ENCODE measurements at regions not wholly inside any gene's neighbourhood (a gene's known extent, or its start where the extent isn't known, plus 50 kb on each side); places are given as distances from the start of the nearest gene placed in this dataset.

GRCh38 chr6:88321306-88321705 is 155.2 kb upstream of the CNR1 start:
- H4K20me1 ChIP-seq (ENCODE audit: insufficient read depth): no peaks in the 10 kb centered on the region
- intact Hi-C loops (cut with micrococcal nuclease; ENCODE audit: unreplicated experiment): no loop called here
- no peak overlapping the region for H3K27ac ChIP-seq
- H3K79me2 ChIP-seq (ENCODE audit: low read depth): no peaks in the 10 kb centered on the region
- no peak overlapping the region for H3K4me2 ChIP-seq
- H3K36me3 ChIP-seq (ENCODE audit: low read depth): no peaks in the 10 kb centered on the region
- H3K27me3 ChIP-seq (ENCODE audit: insufficient read depth, low read depth): no peaks in the 10 kb centered on the region
- POLR2A ChIA-PET (ENCODE audit: unreplicated experiment): no interaction called here
- no peaks in the 10 kb centered on the region for H3K4me1 ChIP-seq (replicated peaks; ENCODE audit: insufficient read depth)
- DNase-seq: no peak
- H2AFZ ChIP-seq: no peak overlapping the region
- TF ChIP-seq CTCF (conservative IDR thresholded peaks at IDR 0.05): no peak
- TF ChIP-seq EZH2 (IDR thresholded peaks at IDR 0.05; ENCODE audit: low read depth): no peak
- CTCF ChIA-PET: no interaction called here
- no TSS peak for BruUV-seq (replicated peaks)
- no peaks in the 10 kb centered on the region for H3K9me2 ChIP-seq (ENCODE audit: insufficient read depth)
- no peak overlapping the region for H3K4me3 ChIP-seq
- H3F3A ChIP-seq (ENCODE audit: insufficient read depth, low read depth): no peaks in the 10 kb centered on the region
- H3K9me3 ChIP-seq (ENCODE audit: insufficient read depth, low read depth): no peaks in the 10 kb centered on the region

- H2AFZ ChIP-seq: no peak overlapping the region
- no peaks in the 10 kb centered on the region for H3F3A ChIP-seq (ENCODE audit: insufficient read depth, low read depth)
- H3K27ac ChIP-seq: no peak overlapping the region
- no peaks in the 10 kb centered on the region for H3K36me3 ChIP-seq (ENCODE audit: low read depth)
- ChIA-PET CTCF (no interaction called here), POLR2A (ENCODE audit: unreplicated experiment) (no interaction called here)
- DNase-seq: no peak
- TF ChIP-seq EZH2 (IDR thresholded peaks at IDR 0.05; ENCODE audit: low read depth) (no peak), CTCF (conservative IDR thresholded peaks at IDR 0.05) (no peak)
- no peaks in the 10 kb centered on the region for H3K79me2 ChIP-seq (ENCODE audit: low read depth)
- H3K4me2 ChIP-seq: no peak overlapping the region
- no peaks in the 10 kb centered on the region for H3K9me3 ChIP-seq (ENCODE audit: insufficient read depth, low read depth)
- H3K27me3 ChIP-seq (ENCODE audit: insufficient read depth, low read depth): no peaks in the 10 kb centered on the region
- BruUV-seq (replicated peaks): no TSS peak
- H4K20me1 ChIP-seq (ENCODE audit: insufficient read depth): no peaks in the 10 kb centered on the region
- H3K4me3 ChIP-seq: no peak overlapping the region
- no peaks in the 10 kb centered on the region for H3K4me1 ChIP-seq (replicated peaks; ENCODE audit: insufficient read depth)
- intact Hi-C loops (cut with micrococcal nuclease; ENCODE audit: unreplicated experiment): no loop called here
- no peaks in the 10 kb centered on the region for H3K9me2 ChIP-seq (ENCODE audit: insufficient read depth)
Observed at GRCh38 chr6:88311561-88311960, 145.4 kb upstream of the CNR1 start.

GRCh38 chr6:88304520-88304919 is 138.4 kb upstream of the CNR1 start:
- no peak overlapping the region for H3K4me3 ChIP-seq
- no peaks in the 10 kb centered on the region for H3K27me3 ChIP-seq (ENCODE audit: insufficient read depth, low read depth)
- H3K9me3 ChIP-seq (ENCODE audit: insufficient read depth, low read depth): no peaks in the 10 kb centered on the region
- H4K20me1 ChIP-seq (ENCODE audit: insufficient read depth): no peaks in the 10 kb centered on the region
- POLR2A ChIA-PET (ENCODE audit: unreplicated experiment): no interaction called here
- no peaks in the 10 kb centered on the region for H3K4me1 ChIP-seq (replicated peaks; ENCODE audit: insufficient read depth)
- CTCF ChIA-PET: no interaction called here
- H2AFZ ChIP-seq: no peak overlapping the region
- H3F3A ChIP-seq (ENCODE audit: insufficient read depth, low read depth): no peaks in the 10 kb centered on the region
- TF ChIP-seq CTCF (conservative IDR thresholded peaks at IDR 0.05) (no peak), EZH2 (IDR thresholded peaks at IDR 0.05; ENCODE audit: low read depth) (no peak)
- no peak for DNase-seq
- H3K4me2 ChIP-seq: no peak overlapping the region
- H3K27ac ChIP-seq: no peak overlapping the region
- no peaks in the 10 kb centered on the region for H3K79me2 ChIP-seq (ENCODE audit: low read depth)
- BruUV-seq (replicated peaks): no TSS peak
- intact Hi-C loops (cut with micrococcal nuclease; ENCODE audit: unreplicated experiment): no loop called here
- no peaks in the 10 kb centered on the region for H3K36me3 ChIP-seq (ENCODE audit: low read depth)
- H3K9me2 ChIP-seq (ENCODE audit: insufficient read depth): no peaks in the 10 kb centered on the region
